ENCODE measurements at regions not wholly inside any gene's neighbourhood (a gene's known extent, or its start where the extent isn't known, plus 50 kb on each side); places are given as distances from the start of the nearest gene placed in this dataset.

GRCh38 chr1:234944439-234945344 is 183.9 kb downstream of the TOMM20 start:
- no peak for DNase-seq
- WGBS, 2 donors, result 62 to 88% methylated on average over 6 of the region's 6 CpGs
- no peaks in the 10 kb centered on the region for H3K9me3 ChIP-seq
- H3K4me1 ChIP-seq, result no peaks in the 10 kb centered on the region
- intact Hi-C loops (cut with DNase I), result no loop called here
- TF ChIP-seq CTCF (IDR thresholded peaks at IDR 0.05) (no peak), POLR2A (IDR thresholded peaks at IDR 0.05) (no peak), POLR2AphosphoS5 (IDR thresholded peaks at IDR 0.05) (no peak), EP300 (IDR thresholded peaks at IDR 0.05) (no peak)
- no peaks in the 10 kb centered on the region for H3K36me3 ChIP-seq
- H3K27me3 ChIP-seq, result no peaks in the 10 kb centered on the region
- no peak overlapping the region for H3K27ac ChIP-seq
- no peak overlapping the region for H3K4me3 ChIP-seq

- intact Hi-C loops (cut with DNase I), result no loop called here
- TF ChIP-seq EP300 (IDR thresholded peaks at IDR 0.05) (no peak), CTCF (IDR thresholded peaks at IDR 0.05) (no peak), POLR2AphosphoS5 (IDR thresholded peaks at IDR 0.05) (no peak), POLR2A (IDR thresholded peaks at IDR 0.05) (no peak)
- 58 to 70% methylated on average over 7 of the region's 7 CpGs for WGBS, 2 donors
- Histone ChIP-seq H3K27ac (no peak overlapping the region), H3K27me3 (no peaks in the 10 kb centered on the region), H3K4me3 (no peak overlapping the region), H3K4me1 (no peaks in the 10 kb centered on the region), H3K9me3 (no peaks in the 10 kb centered on the region), H3K36me3 (no peaks in the 10 kb centered on the region)
- DNase-seq, result peak; percentile 28
Measured at GRCh38 chr1:234943836-234944402, 184.7 kb downstream of the TOMM20 start.

GRCh38 chr1:234942879-234943506 is 185.6 kb downstream of the TOMM20 start:
- H3K4me3 ChIP-seq, result no peak overlapping the region
- WGBS, 2 donors, result 92 to 94% methylated on average over 5 of the region's 5 CpGs
- H3K4me1 ChIP-seq, result no peaks in the 10 kb centered on the region
- no peaks in the 10 kb centered on the region for H3K9me3 ChIP-seq
- H3K27me3 ChIP-seq, result no peaks in the 10 kb centered on the region
- intact Hi-C loops (cut with DNase I), result no loop called here
- DNase-seq, result peak; percentile 8
- no peak for TF ChIP-seq CTCF (IDR thresholded peaks at IDR 0.05)
- TF ChIP-seq POLR2A (IDR thresholded peaks at IDR 0.05), result no peak
- TF ChIP-seq POLR2AphosphoS5 (IDR thresholded peaks at IDR 0.05), result no peak
- TF ChIP-seq EP300 (IDR thresholded peaks at IDR 0.05), result no peak
- no peaks in the 10 kb centered on the region for H3K36me3 ChIP-seq
- no peak overlapping the region for H3K27ac ChIP-seq

GRCh38 chr1:234942012-234942332 is 186.7 kb downstream of the TOMM20 start:
- no peaks in the 10 kb centered on the region for H3K9me3 ChIP-seq
- no peaks in the 10 kb centered on the region for H3K27me3 ChIP-seq
- no peak for TF ChIP-seq POLR2A (IDR thresholded peaks at IDR 0.05)
- TF ChIP-seq POLR2AphosphoS5 (IDR thresholded peaks at IDR 0.05), result no peak
- no peak for TF ChIP-seq EP300 (IDR thresholded peaks at IDR 0.05)
- no peak for TF ChIP-seq CTCF (IDR thresholded peaks at IDR 0.05)
- no peak overlapping the region for H3K27ac ChIP-seq
- WGBS, 2 donors, result 89 to 93% methylated on average over 4 of the region's 4 CpGs
- no peaks in the 10 kb centered on the region for H3K36me3 ChIP-seq
- H3K4me1 ChIP-seq, result no peaks in the 10 kb centered on the region
- intact Hi-C loops (cut with DNase I), result no loop called here
- no peak overlapping the region for H3K4me3 ChIP-seq
- DNase-seq, result no peak
